HG03045 (cell line): ENCODE measurements at regions not wholly inside any gene's neighbourhood (a gene's known extent, or its start where the extent isn't known, plus 50 kb on each side); places are given as distances from the start of the nearest gene placed in this dataset.

Experiments
- ATAC-seq: cut with Tn5 transposase; IDR thresholded peaks from one replicate; pipeline ENCODE4 v1.9.1; 2021; ENCODE audit warnings: mild to moderate bottlenecking, moderate library complexity; ENCODE audit not compliant: unreplicated experiment

GRCh38 chr4:110290511-110290910, 92.1 kb upstream of the ELOVL6 start:
- ATAC-seq: no peak

DNA sequence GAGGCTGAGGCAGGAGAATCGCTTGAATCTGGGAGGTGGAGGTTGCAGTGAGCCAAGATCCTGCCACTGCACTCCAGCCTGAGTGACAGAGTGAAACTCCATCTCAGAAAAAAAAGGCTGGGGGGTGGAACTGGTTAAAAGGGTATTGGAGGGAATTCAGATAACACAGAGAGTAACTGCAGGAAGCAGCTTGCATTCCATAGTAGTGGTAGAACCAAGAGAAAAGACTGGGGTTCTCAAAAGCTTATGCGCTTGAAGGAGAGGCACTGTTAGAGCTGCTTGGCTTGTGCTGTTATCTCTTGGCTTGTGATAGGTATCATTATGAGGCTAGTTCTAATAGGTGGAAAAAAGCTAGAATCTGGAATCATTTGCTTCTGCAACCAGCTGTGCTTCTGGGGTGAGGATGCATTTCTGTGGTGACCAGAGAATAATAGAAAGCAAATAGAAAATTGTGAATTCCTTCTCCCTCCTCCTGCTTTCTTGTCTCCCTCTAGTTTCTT, 91.2 kb upstream of the ELOVL6 start:
- no peak for ATAC-seq

DNA sequence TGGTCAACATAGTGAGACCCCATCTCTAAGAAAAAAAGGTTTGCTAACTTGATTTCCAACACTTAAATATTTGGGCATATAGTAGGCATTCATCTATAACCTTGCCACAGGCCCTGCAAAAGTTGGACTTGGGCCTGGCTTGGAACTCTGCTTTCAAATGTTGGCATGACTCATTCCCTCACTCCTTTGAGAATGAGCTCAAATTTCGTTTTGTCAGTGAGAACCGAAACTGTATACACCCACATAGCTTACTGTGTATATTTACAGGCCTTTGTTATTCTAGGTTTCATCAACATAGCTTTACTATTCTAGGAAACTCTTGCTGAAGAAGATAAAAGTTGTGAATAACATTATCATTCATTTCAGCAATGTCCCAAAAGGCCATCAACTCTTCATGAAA, 88.7 kb upstream of the ELOVL6 start:
- ATAC-seq: peak; percentile 100

- ATAC-seq: no peak
These were observed 79.7 kb upstream of the ELOVL6 start for GRCh38 chr4:110278127-110278526.

DNA sequence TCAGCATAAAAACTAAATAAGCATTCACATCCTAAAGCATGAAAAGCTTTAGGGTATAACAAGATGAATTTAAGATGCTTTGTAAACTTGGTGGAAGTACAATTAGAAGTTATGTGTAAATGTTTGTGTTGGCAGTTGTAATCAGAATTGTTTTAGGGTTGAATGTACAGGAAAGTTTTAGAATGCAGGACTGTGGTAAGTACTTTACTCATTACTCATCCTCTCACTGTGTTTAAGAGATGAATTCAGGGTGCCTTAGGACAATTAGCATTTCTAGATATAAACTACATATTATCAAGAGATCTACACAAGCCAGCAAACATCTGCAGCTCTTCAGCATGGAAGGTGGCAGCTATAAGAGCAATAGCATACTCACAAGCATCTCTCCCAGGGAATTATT, 77.5 kb upstream of the ELOVL6 start:
- ATAC-seq: no peak

- no peak for ATAC-seq
These were observed 73.6 kb upstream of the ELOVL6 start for GRCh38 chr4:110271986-110272385.

DNA sequence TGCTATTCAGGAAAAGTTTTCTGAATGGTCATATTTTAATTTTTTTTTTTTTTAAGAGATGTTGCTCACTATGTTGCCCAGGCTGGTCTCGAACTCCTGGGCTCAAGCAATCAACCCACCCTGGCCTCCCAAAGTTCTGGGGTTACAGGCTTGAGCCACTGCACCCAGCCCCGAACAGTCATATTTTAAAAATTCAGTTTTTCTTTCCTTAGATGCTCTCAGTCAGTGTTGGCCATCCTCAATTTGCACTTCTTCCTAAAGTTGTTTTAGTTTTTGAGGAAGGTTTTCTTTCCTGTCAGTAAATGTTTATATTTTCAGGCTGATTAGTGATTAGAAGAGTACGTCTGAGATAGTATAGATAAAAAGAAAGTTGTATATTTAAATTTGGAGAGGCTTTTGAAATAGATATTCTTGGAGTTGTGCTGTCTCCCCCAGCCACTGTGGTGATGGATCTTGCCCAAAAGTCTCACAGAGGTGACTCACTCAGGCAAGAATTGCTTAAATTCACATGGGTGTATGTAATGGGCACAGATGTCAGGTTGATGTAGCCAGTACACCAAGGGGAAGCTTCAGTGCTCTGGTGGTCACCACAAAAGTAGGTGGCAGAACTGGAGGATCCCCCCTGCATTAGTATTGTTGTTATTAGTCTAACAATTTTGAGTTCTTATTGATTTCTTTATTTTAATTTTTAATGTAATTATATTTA, 72.2 kb upstream of the ELOVL6 start:
- no peak for ATAC-seq

- ATAC-seq: no peak
These were observed 70.4 kb upstream of the ELOVL6 start for GRCh38 chr4:110268790-110269189.

GRCh38 chr4:110268352-110268751, 69.9 kb upstream of the ELOVL6 start:
- ATAC-seq: peak; percentile 69

DNA sequence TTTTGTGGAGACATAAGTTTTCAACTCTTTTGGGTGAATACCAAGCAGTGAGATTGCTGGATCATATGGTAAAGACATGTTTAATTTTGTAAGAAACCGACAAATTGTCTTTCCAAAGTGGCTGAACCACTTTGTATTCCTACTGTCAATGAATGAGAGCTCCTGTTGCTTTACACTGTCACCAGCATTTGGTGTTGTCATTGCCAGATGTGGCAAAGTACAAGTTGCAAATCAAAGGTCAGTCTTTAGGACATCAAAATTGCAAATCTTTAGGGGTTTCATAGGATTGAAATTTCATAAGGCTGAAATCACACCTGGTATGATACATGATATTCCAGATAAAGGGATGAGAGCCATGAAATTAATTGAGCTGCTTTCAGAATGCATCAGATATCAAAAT, 67.7 kb upstream of the ELOVL6 start:
- no peak for ATAC-seq

- no peak for ATAC-seq
These were observed 66.6 kb upstream of the ELOVL6 start for GRCh38 chr4:110265001-110265400.

- ATAC-seq: no peak
These were observed 61.9 kb upstream of the ELOVL6 start for GRCh38 chr4:110260299-110260698.

DNA sequence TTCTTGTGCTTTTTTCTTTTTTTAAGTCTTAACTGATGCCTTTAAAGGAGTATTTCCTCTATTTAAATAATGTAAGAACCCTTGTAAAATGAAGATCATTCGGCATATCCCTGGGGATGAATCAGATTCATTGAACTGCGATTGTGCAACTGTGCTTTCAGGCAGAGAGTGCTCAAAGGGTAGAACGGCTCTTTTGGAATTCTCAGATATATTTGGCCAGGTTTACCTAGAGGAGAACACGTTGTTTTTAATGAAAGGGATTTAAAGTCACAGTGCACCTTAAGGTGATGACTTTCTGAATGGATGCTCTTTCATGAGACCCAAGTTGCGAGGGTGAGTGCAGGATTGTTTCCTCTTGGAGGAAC, 51.6 kb upstream of the ELOVL6 start:
- no peak for ATAC-seq

DNA sequence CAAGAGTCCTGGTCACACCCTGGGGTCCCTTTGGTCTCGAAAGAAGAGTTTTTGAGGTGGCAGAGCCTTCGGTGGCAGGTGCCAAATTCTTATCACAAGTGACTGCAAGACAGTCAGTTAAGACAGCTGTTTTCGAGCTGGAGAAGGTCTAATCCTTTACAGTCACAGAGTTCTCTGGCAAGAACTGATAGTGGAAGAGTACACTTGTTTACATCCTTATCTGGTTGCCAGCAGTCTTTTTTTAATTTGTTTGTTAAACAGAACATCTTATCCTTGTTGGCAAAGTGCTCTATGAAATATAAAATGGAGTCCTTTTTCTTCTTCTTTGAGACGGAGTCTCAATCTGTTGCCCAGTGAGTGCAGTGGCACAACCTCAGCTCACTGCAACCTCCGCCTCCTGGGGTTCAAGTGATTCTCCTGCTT, 50.4 kb upstream of the ELOVL6 start:
- no peak for ATAC-seq
